Kidney (tissue), 13 donors: ENCODE measurements at regions not wholly inside any gene's neighbourhood (a gene's known extent, or its start where the extent isn't known, plus 50 kb on each side); places are given as distances from the start of the nearest gene placed in this dataset.

Experiments
- DNase-seq, 5 donors: peaks; one replicate each; pipeline ENCODE4 v3.0.0-alpha.2; 2013 to 2020
- FAIRE-seq: peaks from 2 replicates; lab custom pipeline; 2012; peaks lifted over from hg19 to GRCh38; lab: Jason Lieb, UNC
- H3K27ac ChIP-seq, 2 donors: one replicate each; pipeline ENCODE4 v1.7.0; 2013; ENCODE audit warnings: low read depth in 2 of 2, low read length in 2 of 2, inconsistent platforms in 1 of 2
- H3K27me3 ChIP-seq: one replicate; pipeline ENCODE4 v1.7.1; 2013; ENCODE audit warnings: low read length, inconsistent platforms; ENCODE audit not compliant: control insufficient read depth, insufficient read depth
- H3K36me3 ChIP-seq, 3 donors: one replicate each; pipeline versions ENCODE4 v1.7.0 to v1.7.1; 2013; ENCODE audit warnings: low read length in 3 of 3, control low read depth in 1 of 3, inconsistent platforms in 1 of 3; ENCODE audit not compliant: insufficient read depth in 3 of 3, control insufficient read depth in 2 of 3
- H3K4me1 ChIP-seq, 3 donors: one replicate each; pipeline versions ENCODE4 v1.7.0 to v1.7.1; 2013; ENCODE audit warnings: low read length in 3 of 3, inconsistent platforms in 1 of 3, low read depth in 1 of 3; ENCODE audit not compliant: control insufficient read depth in 2 of 3, insufficient read depth in 2 of 3
- H3K4me3 ChIP-seq, 3 donors: one replicate each; pipeline versions ENCODE4 v1.7.0 to v1.8.1; 2013; ENCODE audit warnings: low read length in 3 of 3, control low read depth in 1 of 3, inconsistent platforms in 1 of 3
- H3K9ac ChIP-seq, 3 donors: one replicate each; pipeline versions ENCODE4 v1.7.0 to v1.7.1; 2013; ENCODE audit warnings: low read length in 3 of 3, control low read depth in 1 of 3, inconsistent platforms in 1 of 3
- H3K9me3 ChIP-seq, 3 donors: one replicate each; pipeline versions ENCODE4 v1.7.0 to v1.7.1; 2013; ENCODE audit warnings: low read length in 3 of 3, control low read depth in 1 of 3, inconsistent platforms in 1 of 3; ENCODE audit not compliant: control insufficient read depth in 2 of 3, insufficient read depth in 1 of 3
- intact Hi-C: fragments of 100-400 bp; cut with DNase I; formaldehyde crosslinking; loops from one replicate; pipeline ENCODE4 v1.11.1; 2022
- TF ChIP-seq, protein P1 (sequence below): IDR thresholded peaks from 3 replicates; pipeline ENCODE4 v1.5.1; 2012; ENCODE audit warnings: mild to moderate bottlenecking, moderate library complexity, borderline replicate concordance; ENCODE audit not compliant: insufficient read depth; ENCODE audit errors: extremely low read depth
- donor health status: control.
- donor health status: control.
- donor health status: control.
- donor health status: control.
- donor health status: control.
- donor health status: DM: yes; HTN: yes; CAD: no.
- donor health status: Normal renal cell carcinoma (clear cell type).

DNA sequence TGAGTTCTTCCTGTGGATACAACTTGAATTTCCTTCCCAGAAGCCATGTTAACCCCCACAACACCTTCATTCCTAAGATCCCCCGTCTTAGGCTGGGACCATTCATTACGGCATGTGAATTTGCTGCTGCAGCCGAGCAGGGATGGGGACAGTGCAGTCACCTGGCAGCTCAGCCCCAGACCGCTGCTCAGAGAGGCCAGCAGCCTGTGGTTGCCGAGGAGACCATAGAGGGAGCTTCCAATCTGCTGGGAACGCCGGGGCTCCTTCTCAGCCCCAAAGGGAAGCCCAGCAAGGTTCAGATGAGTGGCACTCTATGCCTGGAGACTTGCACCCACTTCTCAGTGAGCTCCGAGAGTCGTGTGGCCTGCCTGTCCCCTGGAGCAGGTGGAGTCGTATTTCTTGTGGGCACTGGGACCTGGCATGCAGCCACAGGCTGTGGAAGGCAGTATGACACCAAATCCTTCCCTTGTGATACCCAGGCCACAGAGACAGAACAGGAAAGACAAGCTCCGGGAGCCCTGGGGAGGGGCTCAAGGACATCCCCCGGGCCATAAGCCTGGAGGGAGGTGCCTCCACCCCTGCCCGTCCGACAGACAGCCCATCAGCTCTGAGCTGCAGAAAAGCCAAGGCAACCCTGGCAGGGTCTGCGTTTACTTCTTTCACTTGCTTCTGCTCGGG, 167.3 kb downstream of the FAM43A start:
- no peak overlapping the region for H3K9ac ChIP-seq
- TF ChIP-seq, protein P1, sequence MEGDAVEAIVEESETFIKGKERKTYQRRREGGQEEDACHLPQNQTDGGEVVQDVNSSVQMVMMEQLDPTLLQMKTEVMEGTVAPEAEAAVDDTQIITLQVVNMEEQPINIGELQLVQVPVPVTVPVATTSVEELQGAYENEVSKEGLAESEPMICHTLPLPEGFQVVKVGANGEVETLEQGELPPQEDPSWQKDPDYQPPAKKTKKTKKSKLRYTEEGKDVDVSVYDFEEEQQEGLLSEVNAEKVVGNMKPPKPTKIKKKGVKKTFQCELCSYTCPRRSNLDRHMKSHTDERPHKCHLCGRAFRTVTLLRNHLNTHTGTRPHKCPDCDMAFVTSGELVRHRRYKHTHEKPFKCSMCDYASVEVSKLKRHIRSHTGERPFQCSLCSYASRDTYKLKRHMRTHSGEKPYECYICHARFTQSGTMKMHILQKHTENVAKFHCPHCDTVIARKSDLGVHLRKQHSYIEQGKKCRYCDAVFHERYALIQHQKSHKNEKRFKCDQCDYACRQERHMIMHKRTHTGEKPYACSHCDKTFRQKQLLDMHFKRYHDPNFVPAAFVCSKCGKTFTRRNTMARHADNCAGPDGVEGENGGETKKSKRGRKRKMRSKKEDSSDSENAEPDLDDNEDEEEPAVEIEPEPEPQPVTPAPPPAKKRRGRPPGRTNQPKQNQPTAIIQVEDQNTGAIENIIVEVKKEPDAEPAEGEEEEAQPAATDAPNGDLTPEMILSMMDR = no peak
- peaks cover 0 to 2% (median 0%) of the 10 kb centered on the region in 3 donors for H3K9me3 ChIP-seq
- H3K27ac ChIP-seq = no peak overlapping the region
- no peak overlapping the region for H3K4me3 ChIP-seq
- peak in 3 of 5 donors; percentile 29 to 49 (median 45) for DNase-seq
- FAIRE-seq = no peak
- H3K36me3 ChIP-seq = no peaks in the 10 kb centered on the region
- no peaks in the 10 kb centered on the region for H3K27me3 ChIP-seq
- peaks cover 0 to 5% (median 0%) of the 10 kb centered on the region in 3 donors for H3K4me1 ChIP-seq
- intact Hi-C loops = no loop called here

DNA sequence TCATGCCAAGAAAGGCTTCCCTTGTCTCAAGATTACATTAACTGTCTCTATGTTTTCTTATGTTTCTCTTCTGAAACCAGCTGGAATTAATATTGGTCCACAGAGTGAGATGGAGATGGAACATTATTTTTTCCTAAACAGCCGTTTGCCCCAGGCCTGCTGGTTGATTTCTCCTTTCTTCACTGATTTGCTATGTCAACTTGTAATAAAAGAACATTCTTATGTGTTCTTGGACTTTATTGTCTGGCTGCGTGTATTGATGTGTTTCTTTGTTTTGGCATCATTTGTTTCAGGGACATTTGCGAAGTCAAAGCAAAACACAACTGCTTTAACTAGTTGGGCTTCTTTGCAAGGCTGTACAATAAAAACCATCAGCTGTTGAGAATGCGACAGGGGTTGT, 168.5 kb downstream of the FAM43A start:
- intact Hi-C loops = no loop called here

DNA sequence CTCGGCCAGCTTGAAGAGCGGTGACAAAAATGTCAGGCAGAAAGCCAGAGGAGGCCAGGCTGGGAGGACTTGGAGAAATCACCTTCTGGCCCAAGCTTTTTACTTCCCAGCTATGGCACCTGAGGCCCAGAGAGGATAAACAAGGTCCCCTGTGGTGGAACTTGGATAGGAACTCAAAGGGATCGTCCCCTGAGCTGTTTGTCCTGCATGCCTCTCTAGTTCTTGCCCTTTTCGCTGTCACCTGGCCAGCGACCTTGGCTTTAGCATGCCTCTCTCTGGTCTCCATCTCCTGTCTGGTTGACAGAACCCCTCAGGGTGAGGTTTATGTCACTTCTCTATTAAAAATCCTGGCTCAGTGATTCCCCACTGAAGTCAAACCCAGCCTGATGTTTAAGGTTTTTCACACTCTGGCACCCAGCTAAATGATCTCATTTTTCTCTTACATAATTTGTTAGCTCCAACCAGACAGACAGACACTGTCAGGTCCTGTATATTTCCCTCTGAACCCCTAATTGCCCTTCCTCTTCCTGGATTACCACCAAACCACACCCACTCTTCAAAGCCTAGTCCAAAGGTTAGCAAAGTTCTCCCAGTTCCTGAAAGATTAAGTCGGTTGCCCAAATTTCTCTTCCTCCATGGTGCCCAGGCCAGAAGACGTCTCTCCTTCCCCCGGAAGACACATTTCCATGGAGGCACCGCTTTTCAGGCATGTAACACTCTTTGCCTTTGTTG, 169.1 kb downstream of the FAM43A start:
- DNase-seq (no peak), FAIRE-seq (no peak)
- TF ChIP-seq, protein P1 = no peak

More for the DNA sequence above, 168.5 kb downstream of the FAM43A start:
- Histone ChIP-seq H3K36me3 (no peaks in the 10 kb centered on the region), H3K4me3 (no peak overlapping the region), H3K9me3 (peaks cover 0 to 2% (median 0%) of the 10 kb centered on the region in 3 donors), H3K4me1 (peaks cover 0 to 5% (median 0%) of the 10 kb centered on the region in 3 donors), H3K27ac (no peak overlapping the region), H3K9ac (no peak overlapping the region), H3K27me3 (no peaks in the 10 kb centered on the region)
- TF ChIP-seq, protein P1 = no peak
- no peak for DNase-seq
- FAIRE-seq = no peak

More for the DNA sequence above, 169.1 kb downstream of the FAM43A start:
- H3K9ac ChIP-seq = no peak overlapping the region
- H3K27ac ChIP-seq = no peak overlapping the region
- H3K9me3 ChIP-seq = no peaks in the 10 kb centered on the region
- H3K4me1 ChIP-seq = peaks cover 0 to 5% (median 0%) of the 10 kb centered on the region in 3 donors
- intact Hi-C loops = no loop called here
- H3K27me3 ChIP-seq = no peaks in the 10 kb centered on the region
- no peak overlapping the region for H3K4me3 ChIP-seq
- H3K36me3 ChIP-seq = no peaks in the 10 kb centered on the region
